ENCODE measurements at regions not wholly inside any gene's neighbourhood (a gene's known extent, or its start where the extent isn't known, plus 50 kb on each side); places are given as distances from the start of the nearest gene placed in this dataset.

GRCh38 chr13:22176968-22177520, 506.2 kb downstream of the FGF9 start:
- TF ChIP-seq CTCF (IDR thresholded peaks at IDR 0.05) = no peak
- TF ChIP-seq POLR2A (IDR thresholded peaks at IDR 0.05) = no peak
